ENCODE measurements at regions not wholly inside any gene's neighbourhood (a gene's known extent, or its start where the extent isn't known, plus 50 kb on each side); places are given as distances from the start of the nearest gene placed in this dataset.

DNA sequence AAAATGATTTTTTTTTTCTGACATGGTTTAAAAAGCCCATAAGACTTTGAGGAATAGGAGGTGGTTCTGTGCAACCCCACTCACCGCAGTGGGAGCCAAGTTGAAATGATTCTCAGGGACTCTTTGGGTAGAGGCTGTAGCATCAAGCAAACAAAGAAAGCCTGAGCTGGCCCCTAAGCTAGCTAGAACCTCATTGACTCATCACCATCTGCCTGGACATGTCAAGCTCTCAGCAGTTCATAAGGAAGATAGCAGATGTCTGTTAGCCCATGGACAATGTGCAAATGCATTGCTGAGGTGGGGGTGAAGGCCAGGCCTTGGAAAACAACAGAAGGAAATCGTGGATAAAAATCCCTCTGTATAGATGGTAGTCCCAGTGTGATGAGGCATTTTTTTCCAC lies 234.8 kb downstream of the NR2F2 start:
- DNase-seq (ENCODE audit: extremely low read depth, low read depth): no peak

DNA sequence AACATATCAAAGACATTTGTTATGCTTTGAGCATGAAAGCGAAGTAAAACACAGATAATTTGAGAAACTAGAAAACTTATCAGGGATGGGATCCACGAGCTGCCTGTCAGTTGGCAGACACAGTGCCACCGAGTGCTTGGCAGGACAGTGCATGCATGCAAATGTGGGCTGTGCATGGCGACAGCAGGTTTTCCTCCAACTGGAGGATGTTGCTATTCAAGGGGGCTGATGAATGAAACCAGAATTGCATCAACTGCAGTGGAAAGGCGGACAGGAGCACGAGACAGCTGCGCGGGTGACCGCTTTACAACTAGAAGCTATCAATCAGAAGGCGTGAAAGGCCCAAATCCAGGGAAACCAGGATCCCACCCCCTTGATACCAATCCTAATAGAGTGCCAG lies 244.3 kb downstream of the NR2F2 start:
- DNase-seq (ENCODE audit: extremely low read depth, low read depth): no peak

DNA sequence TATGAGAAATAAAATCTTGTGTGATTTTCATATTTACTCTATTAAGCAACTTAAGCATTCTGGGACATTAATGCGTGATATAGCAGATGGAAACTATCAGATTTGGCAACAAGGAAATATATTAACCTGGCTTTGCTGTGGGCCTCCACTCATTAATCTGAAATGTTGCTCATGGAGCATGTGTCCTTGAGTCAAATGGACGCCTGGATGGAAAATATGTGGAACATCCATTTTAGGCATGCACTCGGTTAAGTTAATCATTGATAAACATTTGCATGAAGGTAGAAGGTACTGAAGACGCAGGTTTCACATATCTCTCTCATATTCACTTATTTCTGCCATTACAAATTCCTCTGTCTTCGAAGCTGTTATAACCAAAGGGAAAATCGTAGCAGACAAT lies 246.1 kb downstream of the NR2F2 start:
- no peak for DNase-seq (ENCODE audit: extremely low read depth, low read depth)

DNA sequence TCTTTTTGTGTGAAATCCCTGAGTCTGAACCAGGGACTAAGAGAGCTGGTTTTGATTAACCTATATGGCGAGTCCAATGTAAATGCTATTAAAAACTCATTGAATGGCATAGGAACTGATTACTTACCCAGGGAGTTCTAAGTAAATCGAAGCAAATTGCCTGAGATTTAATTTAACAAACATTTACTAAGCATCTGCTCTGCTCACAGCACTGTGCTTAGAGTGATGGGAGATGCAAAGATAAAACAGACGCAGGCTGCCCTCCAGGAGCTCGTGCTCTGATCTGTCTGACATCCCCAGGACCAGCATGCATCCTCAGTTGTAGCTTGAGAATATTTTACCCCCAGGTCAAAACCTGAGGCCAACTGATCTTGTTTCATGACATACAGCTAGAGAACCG lies 247.9 kb downstream of the NR2F2 start:
- DNase-seq (ENCODE audit: extremely low read depth, low read depth): no peak

DNA sequence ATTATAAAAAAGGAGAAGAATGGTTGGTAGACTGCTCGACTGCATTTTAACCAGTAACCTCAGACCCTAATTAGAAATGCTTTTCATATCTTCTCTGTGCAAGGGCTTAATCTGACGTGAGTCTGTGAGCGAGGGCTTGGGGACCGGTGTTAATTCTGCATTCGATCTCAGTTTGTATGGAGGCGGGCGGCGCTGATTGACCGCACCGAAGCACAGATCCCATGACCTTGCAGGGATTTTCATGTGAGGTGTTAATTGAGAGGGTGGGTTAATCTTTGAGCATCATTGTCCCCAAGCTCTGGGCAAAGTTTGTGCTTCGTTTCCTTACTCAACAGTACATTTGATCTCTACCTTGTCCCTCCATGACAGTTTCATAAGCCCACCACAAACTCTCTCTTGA lies 250.9 kb downstream of the NR2F2 start:
- no peak for DNase-seq (ENCODE audit: extremely low read depth, low read depth)

DNA sequence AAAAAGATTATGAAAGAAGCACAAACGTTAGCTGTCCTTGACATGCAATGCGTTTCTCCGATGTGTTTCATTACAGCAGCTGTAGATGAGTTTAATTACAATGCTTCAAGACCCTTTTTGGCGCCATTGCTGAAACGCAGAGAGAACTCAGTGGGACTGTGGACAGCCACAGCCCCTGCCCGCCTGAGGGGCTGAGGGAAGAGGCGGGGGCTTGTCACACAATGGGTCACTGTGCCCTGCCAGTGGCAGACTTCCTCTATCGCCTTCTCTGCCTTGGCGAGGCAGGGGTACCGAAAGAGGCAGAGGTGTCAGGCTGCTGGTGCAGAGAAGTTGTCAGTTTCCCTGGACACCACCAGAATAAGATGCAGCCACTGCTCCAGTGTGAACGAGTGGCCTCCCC lies 252.0 kb downstream of the NR2F2 start:
- DNase-seq (ENCODE audit: extremely low read depth, low read depth): no peak

DNA sequence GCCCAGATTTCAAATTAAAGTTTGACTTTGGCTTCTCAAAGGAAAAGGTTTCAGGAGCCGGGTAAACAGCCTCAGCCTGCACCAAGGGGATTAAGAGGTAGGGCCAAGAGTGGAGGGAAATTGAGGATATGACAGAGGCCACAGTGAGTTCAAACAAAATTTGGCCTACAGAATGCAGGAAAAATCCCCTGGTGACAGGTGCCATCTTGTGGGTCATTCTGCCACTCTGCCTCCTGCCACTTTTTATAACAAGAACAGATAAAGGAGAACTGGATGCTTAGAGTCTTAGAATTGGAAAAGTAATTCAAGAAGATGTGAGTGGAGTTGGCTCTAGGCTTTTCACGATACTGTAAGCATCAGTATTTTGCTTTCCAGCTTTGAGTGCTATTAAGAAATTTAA lies 253.2 kb downstream of the NR2F2 start:
- DNase-seq (ENCODE audit: extremely low read depth, low read depth): no peak

DNA sequence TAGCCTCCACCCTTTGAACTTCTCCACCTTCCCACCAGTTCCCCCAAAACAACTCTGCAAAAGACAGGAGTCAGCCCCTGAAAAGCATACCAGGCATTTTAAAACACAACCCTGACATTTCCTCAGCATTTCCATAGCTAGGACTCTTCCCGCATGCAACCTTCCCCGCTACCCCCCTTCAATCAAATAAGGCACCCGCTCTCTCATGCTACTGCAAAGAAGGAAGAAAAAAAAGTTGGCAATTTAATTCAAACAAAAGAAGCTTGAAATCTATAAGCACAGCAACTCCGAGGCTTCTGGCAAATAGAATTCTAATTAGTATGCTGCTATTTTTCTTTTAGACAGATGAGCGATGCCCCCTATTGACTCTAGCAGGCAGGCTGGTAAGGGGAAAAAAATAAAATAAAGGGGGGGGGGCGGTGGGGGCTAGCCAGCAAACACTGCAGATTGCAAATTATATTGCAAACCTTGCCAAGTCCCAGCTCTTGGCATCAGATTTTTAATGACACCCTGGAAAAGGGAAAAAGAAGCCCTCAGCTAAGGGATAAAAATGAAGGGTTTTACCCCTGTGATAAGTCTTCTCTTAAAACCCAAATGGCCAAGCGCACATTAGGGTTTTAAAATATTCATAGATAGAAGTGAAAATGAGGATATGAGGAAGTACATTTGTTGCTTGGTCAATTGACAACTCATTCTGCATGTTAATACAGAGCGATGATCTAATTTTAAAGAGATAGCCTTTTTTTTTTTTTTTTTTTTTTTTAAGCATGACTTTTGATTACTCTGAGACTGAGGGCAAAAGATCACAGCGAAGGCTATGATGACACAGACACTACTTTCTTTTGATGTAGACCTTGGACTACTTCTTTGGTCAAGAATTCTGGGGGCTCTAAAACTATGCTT lies 255.2 kb downstream of the NR2F2 start:
- DNase-seq (ENCODE audit: extremely low read depth, low read depth): no peak

DNA sequence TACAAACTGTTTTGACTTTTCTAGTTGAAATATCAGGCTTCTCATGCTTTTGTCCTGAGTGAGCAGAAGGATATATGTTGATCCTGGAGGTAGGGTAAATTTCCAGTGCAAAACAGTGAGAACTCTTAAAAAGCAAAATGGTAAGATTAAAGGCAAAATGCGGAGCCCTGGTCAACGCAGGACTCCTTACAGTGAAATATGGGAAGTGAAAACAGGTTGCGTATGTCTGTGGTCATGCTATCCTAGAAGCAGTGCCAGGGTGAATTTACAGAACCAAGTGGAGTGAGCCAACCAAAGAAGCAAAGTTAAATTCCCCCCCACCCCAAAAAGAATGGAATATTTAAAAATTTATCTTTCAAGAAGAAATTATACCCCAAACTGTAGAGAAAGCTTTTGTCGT lies 256.4 kb downstream of the NR2F2 start:
- DNase-seq (ENCODE audit: extremely low read depth, low read depth): no peak

DNA sequence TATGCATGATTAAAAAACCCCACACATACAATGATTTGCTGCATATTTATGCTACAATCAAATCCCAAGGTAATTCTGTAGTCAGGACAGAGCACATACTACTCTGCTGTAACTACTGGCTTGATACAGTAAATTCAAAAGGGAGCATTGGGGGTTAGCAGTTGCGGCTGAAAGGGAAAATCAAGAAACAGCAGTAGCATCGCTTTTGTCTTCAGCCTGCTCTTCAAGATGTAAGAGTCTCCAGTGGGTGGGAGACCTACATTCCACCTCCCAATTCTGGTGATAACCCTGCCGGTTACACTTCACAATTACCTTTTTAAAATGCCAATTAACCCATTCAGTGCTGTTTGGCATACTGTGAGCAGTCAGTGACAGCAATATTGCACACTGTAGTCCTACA lies 259.4 kb downstream of the NR2F2 start:
- no peak for DNase-seq (ENCODE audit: extremely low read depth, low read depth)

DNA sequence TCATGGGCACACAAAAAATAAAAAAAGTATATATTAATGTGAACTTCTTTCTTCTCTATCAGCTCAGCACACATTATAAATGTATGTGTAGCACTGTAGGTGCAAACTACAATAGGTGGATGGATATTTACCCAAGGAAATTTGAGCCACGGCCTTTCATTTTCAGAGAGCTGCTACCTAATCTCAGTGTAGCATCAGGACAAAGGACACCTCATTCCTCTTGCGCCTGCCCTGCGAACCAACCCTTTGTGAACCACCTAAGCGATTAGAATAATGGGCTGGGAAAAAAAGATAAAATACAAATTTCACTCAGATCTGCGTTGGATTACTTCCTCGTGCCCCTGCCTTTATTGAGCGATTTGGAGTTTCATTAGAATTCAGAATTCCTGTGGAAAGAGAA lies 263.2 kb downstream of the NR2F2 start:
- no peak for DNase-seq (ENCODE audit: extremely low read depth, low read depth)

DNA sequence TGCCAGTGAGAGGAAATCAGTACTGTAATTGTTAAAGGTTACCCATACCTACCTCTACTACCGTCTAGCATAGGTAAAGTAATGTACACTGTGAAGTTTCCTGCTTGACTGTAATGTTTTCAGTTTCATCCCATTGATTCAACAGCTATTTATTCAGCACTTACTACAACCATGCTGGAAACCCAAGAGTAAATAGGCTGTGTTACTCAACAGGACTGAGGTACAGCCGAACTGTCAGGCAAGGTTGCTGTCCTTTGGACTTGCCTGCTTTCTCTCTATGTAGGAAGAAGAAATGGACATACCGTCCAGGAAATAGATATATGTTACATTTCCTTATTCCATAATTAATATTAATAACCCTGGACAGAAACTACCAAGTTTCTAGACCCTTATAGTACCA lies 265.5 kb downstream of the NR2F2 start:
- DNase-seq (ENCODE audit: extremely low read depth, low read depth): no peak

DNA sequence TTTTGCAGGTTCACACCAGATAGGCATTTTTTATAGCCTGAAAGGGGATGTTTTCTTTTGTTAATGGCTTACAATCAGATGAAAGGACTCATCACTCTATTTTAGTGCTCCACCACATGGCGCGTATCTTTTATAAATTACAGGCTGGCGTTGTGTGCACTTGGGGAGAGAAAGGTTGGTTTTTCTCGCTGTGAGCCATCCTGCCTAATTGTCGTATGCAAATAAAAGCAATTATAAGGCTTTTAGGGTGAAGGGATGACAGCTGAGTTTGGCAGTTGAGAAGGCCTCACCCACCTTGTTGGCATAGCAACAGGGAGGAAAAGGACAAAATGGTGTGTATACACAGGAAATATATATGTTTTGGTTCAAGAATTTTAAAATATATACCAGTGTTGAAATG lies 268.0 kb downstream of the NR2F2 start:
- no peak for DNase-seq (ENCODE audit: extremely low read depth, low read depth)

DNA sequence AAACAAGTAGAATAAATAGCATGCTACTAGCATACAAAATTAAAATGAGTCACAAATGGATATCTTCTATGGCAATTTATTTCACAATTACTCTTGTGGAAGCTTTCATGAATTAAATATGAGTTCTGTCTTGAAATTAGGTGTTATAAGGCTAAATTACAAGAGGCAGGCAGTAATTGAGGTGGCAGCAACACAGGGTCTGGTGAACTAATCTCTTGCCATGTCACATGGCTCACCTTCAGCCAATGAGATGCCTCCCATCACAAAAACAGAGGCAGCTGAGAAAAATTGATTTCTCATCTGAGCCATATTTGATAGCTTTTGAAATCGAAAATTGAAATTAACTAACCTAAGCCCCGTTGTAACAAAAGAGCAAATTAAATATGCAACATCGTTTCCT lies 268.8 kb downstream of the NR2F2 start:
- no peak for DNase-seq (ENCODE audit: extremely low read depth, low read depth)

DNA sequence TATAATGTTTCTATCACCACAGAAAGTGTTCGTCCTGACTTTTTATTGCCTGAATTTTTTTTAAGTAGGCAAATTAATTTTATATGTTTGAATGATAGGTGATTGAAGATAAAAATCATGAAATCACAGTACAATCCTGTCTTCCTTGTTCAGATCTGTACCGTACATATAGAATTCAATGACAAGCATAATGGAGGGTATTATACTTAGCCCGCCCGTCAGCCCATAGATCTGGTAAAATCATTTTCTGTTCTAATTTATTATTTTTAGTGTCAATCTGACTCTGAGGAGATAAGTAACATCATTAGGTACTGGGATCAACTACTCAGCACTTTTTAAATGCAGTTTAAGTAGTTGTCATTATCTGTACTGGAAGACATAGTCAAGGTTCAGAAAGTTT lies 269.9 kb downstream of the NR2F2 start:
- DNase-seq (ENCODE audit: extremely low read depth, low read depth): no peak

DNA sequence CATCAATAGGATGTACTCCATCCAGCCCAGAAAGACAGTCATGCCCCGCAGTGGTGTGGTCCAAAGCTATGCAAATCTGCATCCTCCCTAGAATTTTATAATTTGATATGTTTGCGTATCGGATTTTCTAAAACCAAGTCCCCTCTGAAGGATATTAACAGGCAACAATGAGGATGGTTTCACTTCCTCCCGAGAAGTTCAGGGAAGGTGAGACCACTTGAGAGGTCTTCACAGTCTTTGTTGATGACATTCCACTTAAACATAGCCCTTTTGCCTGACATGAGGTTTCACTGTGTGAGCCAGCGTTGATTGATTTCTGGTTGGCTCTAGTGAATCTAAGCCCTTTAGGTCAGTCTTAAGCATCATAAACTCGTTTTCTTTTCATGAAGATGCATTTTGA lies 276.1 kb downstream of the NR2F2 start:
- no peak for DNase-seq (ENCODE audit: extremely low read depth, low read depth)

DNA sequence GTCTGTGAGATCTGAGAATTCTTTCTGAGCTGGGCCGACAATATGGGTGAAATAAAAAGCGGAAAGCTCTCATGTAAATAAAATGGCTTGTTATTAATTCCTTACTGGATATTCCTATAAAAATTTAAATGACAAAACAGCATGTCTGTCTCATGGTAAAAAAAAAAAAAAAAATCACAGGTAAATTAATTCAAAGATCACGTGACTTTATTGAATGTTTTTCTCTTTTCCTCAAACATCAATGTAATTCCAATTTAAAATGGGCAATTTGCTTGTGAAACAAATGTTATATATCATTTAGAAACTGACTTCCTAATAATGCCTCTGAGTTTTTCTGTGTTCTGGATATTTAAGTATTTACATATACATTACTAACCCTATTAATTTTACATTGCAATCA lies 280.3 kb downstream of the NR2F2 start:
- DNase-seq (ENCODE audit: extremely low read depth, low read depth): no peak

DNA sequence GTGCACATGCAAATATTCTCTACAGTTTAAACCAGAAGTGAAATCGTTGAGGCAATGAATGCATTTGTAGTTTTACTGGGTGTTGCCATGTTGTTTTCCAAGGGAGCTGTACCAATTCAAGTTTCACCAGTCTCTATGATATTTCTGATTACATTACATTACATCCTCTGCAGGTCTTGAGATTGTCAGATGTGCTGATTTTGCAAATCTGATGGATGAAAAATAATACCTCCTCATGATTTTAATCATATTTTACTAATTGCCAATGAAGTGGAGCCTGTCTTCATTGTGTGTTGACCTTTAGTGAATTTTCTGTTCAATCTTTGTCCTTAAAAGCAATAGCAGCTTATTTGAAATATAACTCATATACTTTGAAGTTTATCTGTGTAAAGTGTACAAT lies 282.4 kb downstream of the NR2F2 start:
- no peak for DNase-seq (ENCODE audit: extremely low read depth, low read depth)

DNA sequence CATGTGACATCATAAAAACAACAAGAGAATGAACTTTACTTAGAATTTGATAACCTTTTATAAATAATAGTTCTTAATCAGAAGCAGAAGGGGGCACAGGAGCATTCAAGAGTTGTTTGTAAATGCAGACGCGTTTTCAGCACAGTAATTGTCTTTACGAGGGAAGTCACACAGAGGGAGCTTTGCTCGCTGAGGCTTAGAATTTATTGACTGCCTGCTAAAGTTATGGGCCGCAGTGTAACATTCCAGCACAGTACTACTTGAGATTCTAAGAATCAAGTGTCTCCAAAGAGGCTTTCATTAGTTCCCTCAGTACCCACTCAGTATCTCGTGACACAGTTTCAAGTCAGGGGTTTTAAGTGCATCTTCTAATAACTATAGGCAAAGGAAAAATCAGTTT lies 288.7 kb downstream of the NR2F2 start:
- peak; percentile 6 for DNase-seq (ENCODE audit: extremely low read depth, low read depth)

DNA sequence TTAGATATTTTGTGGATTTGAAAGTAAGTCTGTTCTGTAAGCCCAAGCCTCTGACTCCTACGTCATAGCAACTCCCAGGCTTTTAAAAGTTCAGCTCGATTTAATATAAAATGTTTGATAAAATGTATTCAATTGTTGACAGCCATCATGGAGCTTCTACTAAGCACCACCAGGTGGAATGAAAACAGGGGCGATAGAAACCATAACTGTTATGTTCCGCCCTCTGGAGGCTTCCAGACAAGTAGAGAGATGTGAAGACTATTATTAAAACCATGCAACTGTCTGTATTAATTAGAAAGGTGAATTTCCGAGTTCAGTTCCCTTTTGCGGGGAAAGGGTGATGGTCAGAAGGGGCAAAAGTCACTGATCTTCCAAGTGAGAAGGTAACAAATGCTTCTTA lies 292.2 kb downstream of the NR2F2 start:
- no peak for DNase-seq (ENCODE audit: extremely low read depth, low read depth)

DNA sequence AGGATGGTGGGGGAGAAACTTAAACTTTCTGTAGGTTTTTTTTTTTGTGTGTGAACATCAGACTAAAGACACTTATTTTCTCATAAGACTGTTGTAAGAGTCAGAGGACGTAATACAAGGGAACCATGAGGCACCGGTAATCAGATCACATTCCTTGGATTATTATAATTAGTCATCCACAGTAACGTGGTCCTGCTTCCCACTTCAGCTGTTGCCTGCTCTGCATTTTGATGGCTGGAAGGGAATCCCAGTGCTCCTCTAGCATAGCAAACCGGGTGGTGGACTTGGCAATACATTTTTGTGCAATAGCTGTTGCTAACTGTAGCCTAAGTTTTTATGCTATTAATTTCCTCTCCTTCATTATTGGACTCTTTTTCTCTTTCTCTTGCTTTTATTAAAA lies 294.8 kb downstream of the NR2F2 start:
- no peak for DNase-seq (ENCODE audit: extremely low read depth, low read depth)

DNA sequence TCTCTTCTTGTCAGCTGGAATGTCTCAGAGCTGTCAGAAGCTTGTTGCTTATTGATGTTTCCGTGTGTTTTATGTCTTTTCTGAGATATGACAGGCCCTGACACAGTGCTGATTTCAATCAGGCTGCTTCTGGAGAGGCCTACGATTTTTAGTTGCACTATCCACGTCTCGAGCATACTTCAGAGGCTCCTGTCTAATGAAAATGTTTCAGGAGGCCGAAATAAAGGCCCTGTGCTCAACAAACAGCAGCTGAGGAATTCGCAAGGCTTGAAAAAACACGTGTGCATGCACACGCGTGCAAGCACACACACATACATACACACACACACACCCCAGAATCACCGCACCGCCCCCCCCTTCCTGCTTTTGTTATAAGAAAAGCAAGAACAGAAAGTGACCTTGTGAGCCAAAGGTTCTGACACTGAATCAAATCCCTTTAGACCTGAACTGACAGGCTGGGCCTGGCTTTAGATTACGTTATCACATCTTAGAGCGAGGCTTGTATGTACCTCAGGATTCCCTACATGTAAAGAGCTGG lies 296.6 kb downstream of the NR2F2 start:
- no peak for DNase-seq (ENCODE audit: extremely low read depth, low read depth)

DNA sequence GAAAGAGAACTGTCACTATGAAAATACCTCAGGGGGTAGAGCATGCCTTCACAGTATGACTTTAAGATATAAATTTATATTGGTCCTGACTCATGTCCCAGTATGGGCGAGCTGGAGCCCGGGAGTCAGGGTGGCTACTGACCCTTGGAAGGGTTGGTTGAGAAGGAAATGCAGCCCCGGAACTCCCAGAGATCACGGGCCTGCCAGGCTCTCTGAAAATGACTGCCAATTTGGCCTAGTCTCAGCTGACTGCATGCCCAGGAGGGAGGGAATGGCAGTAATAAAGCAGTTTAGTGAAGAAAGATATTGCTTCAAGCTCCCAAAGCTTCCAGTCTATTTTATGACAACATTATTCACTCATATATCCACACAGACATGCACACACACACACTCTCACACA lies 299.0 kb downstream of the NR2F2 start:
- no peak for DNase-seq (ENCODE audit: extremely low read depth, low read depth)
